Activated CD4-positive, alpha-beta T cell treated with anti-CD3 and anti-CD28 coated beads, Interleukin-2, Interleukin-6, amounts not matched to agents 100 ng/mL and 50 ng/mL, durations not matched to agents 16 hours and 8 hours (primary cell): ENCODE measurements at regions not wholly inside any gene's neighbourhood (a gene's known extent, or its start where the extent isn't known, plus 50 kb on each side); places are given as distances from the start of the nearest gene placed in this dataset.
A peak's percentile ranks its signal among the peaks of the same experiment; 100 is the strongest.

Source experiments
- DNase-seq: peaks from one replicate; pipeline ENCODE4 v3.0.0-alpha.2; 2020

- DNase-seq, result no peak
Measured at GRCh38 chr4:129561886-129562671, 466.1 kb downstream of the C4orf33 start.

- no peak for DNase-seq
Measured at GRCh38 chr4:129565214-129565613, 469.3 kb downstream of the C4orf33 start.

GRCh38 chr4:129570326-129570725 is 474.4 kb downstream of the C4orf33 start:
- DNase-seq, result no peak

GRCh38 chr4:129578336-129578735 is 482.4 kb downstream of the C4orf33 start:
- DNase-seq, result no peak

GRCh38 chr4:129581305-129581704 is 485.4 kb downstream of the C4orf33 start:
- DNase-seq, result no peak

- no peak for DNase-seq
Measured at GRCh38 chr4:129583868-129584267, 487.9 kb downstream of the C4orf33 start.

GRCh38 chr4:129598582-129598981 is 502.6 kb downstream of the C4orf33 start:
- no peak for DNase-seq

- DNase-seq, result no peak
Measured at GRCh38 chr4:129600898-129601297, 504.9 kb downstream of the C4orf33 start.

- no peak for DNase-seq
Measured at GRCh38 chr4:129602447-129602846, 506.5 kb downstream of the C4orf33 start.

- no peak for DNase-seq
Measured at GRCh38 chr4:129603241-129603931, 507.4 kb downstream of the C4orf33 start.

GRCh38 chr4:129604632-129605255 is 508.8 kb downstream of the C4orf33 start:
- no peak for DNase-seq

GRCh38 chr4:129614611-129615010 is 518.7 kb downstream of the C4orf33 start:
- no peak for DNase-seq

GRCh38 chr4:129622566-129622965 is 526.6 kb downstream of the C4orf33 start:
- DNase-seq, result no peak

GRCh38 chr4:129623233-129623875 is 527.4 kb downstream of the C4orf33 start:
- no peak for DNase-seq

GRCh38 chr4:129641179-129641578 is 545.2 kb downstream of the C4orf33 start:
- peak; percentile 51 for DNase-seq

GRCh38 chr4:129645461-129645860 is 549.5 kb downstream of the C4orf33 start:
- DNase-seq, result no peak

- DNase-seq, result no peak
Measured at GRCh38 chr4:129668092-129668491, 572.1 kb downstream of the C4orf33 start.

GRCh38 chr4:129672941-129673340 is 577.0 kb downstream of the C4orf33 start:
- no peak for DNase-seq

GRCh38 chr4:129675036-129675435 is 579.1 kb downstream of the C4orf33 start:
- DNase-seq, result no peak

GRCh38 chr4:129676934-129677333 is 581.0 kb downstream of the C4orf33 start:
- DNase-seq, result no peak

- DNase-seq, result no peak
Measured at GRCh38 chr4:129682586-129682985, 586.6 kb downstream of the C4orf33 start.

GRCh38 chr4:129707949-129708348 is 612.0 kb downstream of the C4orf33 start:
- DNase-seq, result no peak

- no peak for DNase-seq
Measured at GRCh38 chr4:129708784-129709183, 612.8 kb downstream of the C4orf33 start.
